Activated T-helper 17 cell treated with anti-CD3 and anti-CD28 coated beads, Interleukin-2, amount 50 U/mL, for 72 hours (primary cell): ENCODE measurements at regions not wholly inside any gene's neighbourhood (a gene's known extent, or its start where the extent isn't known, plus 50 kb on each side); places are given as distances from the start of the nearest gene placed in this dataset.

Experiments
- ATAC-seq: fragments of 150-1000 bp; cut with Tn5 transposase; replicated peaks from 2 replicates; pipeline ENCODE4 v1.10.0; 2021; ENCODE audit warnings: mild to moderate bottlenecking, moderate library complexity
- H3K27ac Mint-ChIP-seq: one replicate; pipeline ENCODE4 v1.8.0; 2022; ENCODE audit warnings: mixed read lengths
- H3K27me3 Mint-ChIP-seq: one replicate; pipeline ENCODE4 v1.8.0; 2022; ENCODE audit warnings: mixed read lengths
- H3K36me3 Mint-ChIP-seq: one replicate; pipeline ENCODE4 v1.8.0; 2022; ENCODE audit warnings: low read depth, mild to moderate bottlenecking, mixed read lengths
- H3K4me1 Mint-ChIP-seq: one replicate; pipeline ENCODE4 v1.8.0; 2022; ENCODE audit warnings: mixed read lengths
- H3K4me3 Mint-ChIP-seq: one replicate; pipeline ENCODE4 v1.8.0; 2022; ENCODE audit warnings: mild to moderate bottlenecking, mixed read lengths
- H3K9me3 Mint-ChIP-seq: one replicate; pipeline ENCODE4 v1.8.0; 2022; ENCODE audit warnings: mixed read lengths

- no peaks in the 10 kb centered on the region for H3K9me3 Mint-ChIP-seq
- H3K27me3 Mint-ChIP-seq = no peaks in the 10 kb centered on the region
- no peaks in the 10 kb centered on the region for H3K4me1 Mint-ChIP-seq
- H3K4me3 Mint-ChIP-seq = no peak overlapping the region
- no peak overlapping the region for H3K27ac Mint-ChIP-seq
- H3K36me3 Mint-ChIP-seq = no peaks in the 10 kb centered on the region
- ATAC-seq = no peak
These were observed 135.6 kb downstream of the TM9SF2 start for GRCh38 chr13:99636728-99637353.

DNA sequence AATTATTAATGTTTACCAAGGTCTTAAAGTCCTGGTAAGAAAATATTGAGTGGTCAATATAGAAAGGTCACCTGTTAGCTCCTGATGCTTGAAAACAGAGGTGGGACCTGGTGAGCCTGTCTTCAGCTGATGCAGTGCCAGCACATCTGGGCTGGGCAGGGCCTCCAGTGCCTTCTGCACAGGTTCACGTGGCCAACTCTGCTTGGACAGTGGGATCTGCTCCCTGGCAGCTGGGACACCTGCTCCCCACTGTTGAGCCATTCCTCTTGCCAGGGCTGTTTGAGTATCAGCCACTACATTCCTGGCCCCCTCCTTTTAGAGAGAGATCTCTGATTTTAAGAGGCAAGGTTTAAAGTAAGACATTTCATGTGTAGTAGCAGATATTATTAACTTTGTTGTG is 135.0 kb downstream of the TM9SF2 start:
- no peaks in the 10 kb centered on the region for H3K36me3 Mint-ChIP-seq
- ATAC-seq = no peak

DNA sequence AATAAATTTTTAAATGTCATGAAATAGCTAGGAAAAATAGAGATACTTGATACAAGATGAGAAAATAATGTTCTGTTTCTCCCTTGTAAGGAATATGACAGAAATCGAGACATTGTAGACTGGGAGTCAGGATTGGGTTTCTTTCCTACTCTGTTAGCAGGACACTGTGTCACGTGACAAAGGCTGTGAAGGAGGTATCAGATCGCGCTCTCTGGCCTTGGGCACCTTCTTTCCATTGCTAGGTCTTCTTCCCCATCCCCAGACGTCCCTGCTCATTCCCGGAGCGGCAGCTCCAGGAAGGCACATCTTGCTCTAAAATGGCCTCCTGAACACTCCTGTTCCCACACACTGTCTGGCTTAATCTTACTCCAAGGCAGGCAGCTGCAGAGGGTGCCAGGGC is 133.4 kb downstream of the TM9SF2 start:
- Mint-ChIP-seq H3K27me3 (no peaks in the 10 kb centered on the region), H3K4me3 (no peak overlapping the region)

More for the DNA sequence above, 135.0 kb downstream of the TM9SF2 start:
- Mint-ChIP-seq H3K9me3 (no peaks in the 10 kb centered on the region), H3K4me1 (no peaks in the 10 kb centered on the region), H3K27ac (no peak overlapping the region), H3K27me3 (no peaks in the 10 kb centered on the region), H3K4me3 (no peak overlapping the region)

DNA sequence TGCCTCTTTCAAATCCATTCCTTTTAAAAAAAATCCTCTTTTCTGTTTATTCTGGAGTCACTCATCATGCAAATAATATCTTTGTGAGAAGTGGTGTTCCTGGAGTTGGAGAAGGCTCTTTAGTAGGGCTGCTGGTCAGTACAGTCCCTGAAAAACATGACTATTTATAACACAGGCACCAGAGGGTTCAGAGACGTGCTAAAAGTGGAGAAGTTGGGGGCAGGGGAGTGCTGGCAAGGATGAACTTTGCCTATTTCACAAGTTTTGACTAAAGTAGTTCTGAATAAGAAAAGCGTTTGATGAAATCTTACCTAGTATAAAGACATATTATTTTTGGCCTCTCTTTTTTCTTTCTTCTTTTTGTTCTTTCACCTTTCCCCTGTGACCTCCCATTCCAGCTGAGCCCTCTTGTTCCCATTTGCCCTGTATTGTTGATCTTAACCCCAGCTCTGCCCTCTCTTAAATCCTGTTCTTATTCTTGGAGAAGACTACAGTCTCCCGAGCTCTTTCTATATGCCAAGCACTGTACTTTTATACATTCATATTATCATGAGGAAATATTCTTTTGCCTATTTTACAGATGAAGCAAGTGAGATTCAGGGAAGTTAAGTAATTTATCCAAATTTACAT is 129.1 kb downstream of the TM9SF2 start:
- peaks cover 9% of the 10 kb centered on the region for H3K4me1 Mint-ChIP-seq
- no peak for ATAC-seq
- no peak overlapping the region for H3K27ac Mint-ChIP-seq
- H3K36me3 Mint-ChIP-seq = no peaks in the 10 kb centered on the region
- no peaks in the 10 kb centered on the region for H3K9me3 Mint-ChIP-seq
- H3K27me3 Mint-ChIP-seq = no peaks in the 10 kb centered on the region
- H3K4me3 Mint-ChIP-seq = no peak overlapping the region

More for the DNA sequence above, 133.4 kb downstream of the TM9SF2 start:
- Mint-ChIP-seq H3K9me3 (no peaks in the 10 kb centered on the region), H3K27ac (no peak overlapping the region), H3K4me1 (no peaks in the 10 kb centered on the region), H3K36me3 (no peaks in the 10 kb centered on the region)
- no peak for ATAC-seq

GRCh38 chr13:99629641-99630040 is 128.4 kb downstream of the TM9SF2 start:
- H3K9me3 Mint-ChIP-seq = no peaks in the 10 kb centered on the region
- peaks cover 9% of the 10 kb centered on the region for H3K4me1 Mint-ChIP-seq
- H3K27me3 Mint-ChIP-seq = no peaks in the 10 kb centered on the region

DNA sequence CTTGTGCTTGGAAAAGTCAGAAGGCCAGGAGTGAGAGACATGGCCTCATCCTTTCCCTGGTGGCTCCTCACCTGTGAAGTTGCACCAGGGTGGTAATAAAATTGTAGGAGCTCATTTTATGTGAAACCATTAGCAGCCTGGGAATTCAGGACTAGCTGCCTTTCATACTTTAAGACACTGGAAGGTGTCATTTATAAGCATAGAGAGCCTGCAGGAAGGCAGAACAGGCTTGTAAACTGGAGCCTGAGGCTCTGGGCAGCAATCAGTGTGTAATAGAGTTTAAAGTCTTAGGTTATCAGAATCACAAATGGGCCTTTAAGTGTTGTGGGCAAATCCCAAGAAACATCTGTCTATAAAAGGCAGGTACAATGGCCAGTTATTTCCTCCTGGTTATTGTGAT is 127.2 kb downstream of the TM9SF2 start:
- H3K36me3 Mint-ChIP-seq = no peaks in the 10 kb centered on the region
- H3K4me1 Mint-ChIP-seq = peaks cover 9% of the 10 kb centered on the region
- ATAC-seq = no peak
- H3K4me3 Mint-ChIP-seq = no peak overlapping the region
- H3K27me3 Mint-ChIP-seq = no peaks in the 10 kb centered on the region
- no peaks in the 10 kb centered on the region for H3K9me3 Mint-ChIP-seq
- H3K27ac Mint-ChIP-seq = no peak overlapping the region

More at GRCh38 chr13:99629641-99630040, 128.4 kb downstream of the TM9SF2 start:
- Mint-ChIP-seq H3K4me3 (no peak overlapping the region), H3K27ac (no peak overlapping the region), H3K36me3 (no peaks in the 10 kb centered on the region)
- ATAC-seq = no peak

GRCh38 chr13:99626461-99627082 is 125.3 kb downstream of the TM9SF2 start:
- ATAC-seq = no peak
- Mint-ChIP-seq H3K4me3 (no peak overlapping the region), H3K9me3 (no peaks in the 10 kb centered on the region), H3K4me1 (peaks cover 9% of the 10 kb centered on the region), H3K36me3 (no peaks in the 10 kb centered on the region), H3K27me3 (no peaks in the 10 kb centered on the region), H3K27ac (peak overlapping the region; percentile 59)

DNA sequence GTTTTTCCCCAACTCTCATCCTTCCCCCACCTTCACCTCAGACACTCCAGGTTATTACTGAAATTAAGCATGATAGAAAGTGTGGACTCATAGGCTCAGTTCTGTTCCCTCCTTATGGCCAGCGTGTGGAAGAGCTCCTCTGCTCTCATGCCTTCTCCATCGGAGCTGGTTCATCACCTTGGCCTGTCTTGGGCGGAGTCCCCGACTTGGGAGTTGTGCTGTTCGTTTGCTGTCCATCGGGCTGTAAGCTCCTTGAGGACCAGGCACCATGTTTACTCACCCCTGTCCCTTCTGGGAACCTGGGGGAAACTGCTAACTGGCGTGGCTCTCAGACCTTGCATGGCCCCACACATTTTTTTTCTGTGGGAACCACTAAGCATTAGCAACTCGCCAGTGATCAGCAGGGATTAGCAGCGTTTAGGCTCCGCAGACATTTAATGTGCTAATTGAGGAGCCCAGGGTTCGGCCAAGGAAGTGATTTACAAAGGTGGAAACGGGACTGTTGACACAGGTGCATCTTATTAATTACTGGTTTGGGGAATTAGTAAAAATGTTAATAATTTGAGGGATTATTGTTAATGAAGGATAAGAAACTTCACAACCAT is 123.8 kb downstream of the TM9SF2 start:
- H3K27ac Mint-ChIP-seq = no peak overlapping the region
- H3K27me3 Mint-ChIP-seq = no peaks in the 10 kb centered on the region
- no peaks in the 10 kb centered on the region for H3K9me3 Mint-ChIP-seq
- no peaks in the 10 kb centered on the region for H3K36me3 Mint-ChIP-seq
- ATAC-seq = no peak
- H3K4me1 Mint-ChIP-seq = peaks cover 9% of the 10 kb centered on the region
- no peak overlapping the region for H3K4me3 Mint-ChIP-seq

DNA sequence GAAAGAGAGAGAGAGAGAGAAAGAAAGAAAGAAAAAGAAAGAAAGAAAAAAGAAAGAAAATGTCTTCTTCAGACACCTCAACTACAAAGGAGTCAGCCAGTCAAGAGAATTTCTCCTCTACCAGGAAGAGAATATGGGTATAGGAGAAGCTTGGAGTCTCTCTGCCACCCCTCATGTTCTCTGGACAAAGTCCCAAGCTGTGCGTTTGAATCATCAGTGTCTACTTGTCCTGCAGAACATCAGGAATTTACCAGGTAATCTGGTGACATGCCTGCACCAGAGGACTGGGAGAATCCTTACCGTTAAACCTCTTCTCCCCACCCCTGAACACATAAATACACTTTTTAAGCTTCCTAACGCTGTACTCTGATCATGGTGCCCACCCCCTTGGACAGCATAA is 119.5 kb downstream of the TM9SF2 start:
- H3K4me1 Mint-ChIP-seq = peaks cover 6% of the 10 kb centered on the region
- no peak for ATAC-seq
- H3K27ac Mint-ChIP-seq = no peak overlapping the region
- no peaks in the 10 kb centered on the region for H3K36me3 Mint-ChIP-seq
- no peak overlapping the region for H3K4me3 Mint-ChIP-seq
- no peaks in the 10 kb centered on the region for H3K27me3 Mint-ChIP-seq
- H3K9me3 Mint-ChIP-seq = no peaks in the 10 kb centered on the region

- Mint-ChIP-seq H3K36me3 (no peaks in the 10 kb centered on the region), H3K4me1 (peaks cover 6% of the 10 kb centered on the region), H3K9me3 (no peaks in the 10 kb centered on the region), H3K27ac (no peak overlapping the region), H3K27me3 (no peaks in the 10 kb centered on the region), H3K4me3 (no peak overlapping the region)
- no peak for ATAC-seq
These were observed 117.9 kb downstream of the TM9SF2 start for GRCh38 chr13:99619207-99619606.

DNA sequence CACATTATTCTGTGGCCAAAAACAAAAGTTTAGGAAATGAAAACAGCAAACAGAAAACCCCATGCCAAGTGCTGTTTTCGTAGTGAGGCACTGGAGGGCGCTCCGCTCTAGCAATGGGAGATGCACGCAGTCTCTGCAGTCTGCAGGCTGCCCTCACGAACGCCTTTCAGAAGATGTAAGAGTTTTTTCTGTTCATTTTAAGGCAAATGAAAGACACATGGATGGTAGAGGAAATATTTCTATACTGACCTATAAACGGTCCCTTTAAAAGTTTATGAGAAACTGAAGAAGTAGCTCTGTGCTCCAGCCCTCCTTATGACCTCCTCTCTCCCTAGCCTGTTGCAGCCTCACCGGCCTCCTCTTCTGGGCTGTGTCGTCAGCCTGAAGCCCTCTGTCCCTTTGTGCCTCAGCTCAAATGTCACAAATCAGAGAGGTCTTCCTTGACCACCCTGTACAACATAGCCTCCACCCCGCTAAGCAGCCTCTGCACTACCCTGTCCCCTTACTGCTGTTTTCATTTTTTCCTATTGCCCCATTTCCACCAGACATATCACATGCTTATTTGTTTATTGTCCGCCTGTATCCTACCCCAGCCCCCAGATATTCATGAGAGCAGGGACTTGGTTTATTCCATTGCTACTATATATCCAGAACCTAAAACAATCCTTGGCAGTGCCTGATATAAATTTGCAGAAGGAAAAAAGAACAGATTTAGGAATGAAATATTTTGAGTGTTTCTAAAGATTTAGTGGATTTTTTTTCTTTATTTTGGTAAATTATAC is 116.4 kb downstream of the TM9SF2 start:
- Mint-ChIP-seq H3K27ac (no peak overlapping the region), H3K36me3 (no peaks in the 10 kb centered on the region), H3K9me3 (no peaks in the 10 kb centered on the region), H3K4me3 (no peak overlapping the region), H3K4me1 (peaks cover 15% of the 10 kb centered on the region), H3K27me3 (no peaks in the 10 kb centered on the region)
- no peak for ATAC-seq

DNA sequence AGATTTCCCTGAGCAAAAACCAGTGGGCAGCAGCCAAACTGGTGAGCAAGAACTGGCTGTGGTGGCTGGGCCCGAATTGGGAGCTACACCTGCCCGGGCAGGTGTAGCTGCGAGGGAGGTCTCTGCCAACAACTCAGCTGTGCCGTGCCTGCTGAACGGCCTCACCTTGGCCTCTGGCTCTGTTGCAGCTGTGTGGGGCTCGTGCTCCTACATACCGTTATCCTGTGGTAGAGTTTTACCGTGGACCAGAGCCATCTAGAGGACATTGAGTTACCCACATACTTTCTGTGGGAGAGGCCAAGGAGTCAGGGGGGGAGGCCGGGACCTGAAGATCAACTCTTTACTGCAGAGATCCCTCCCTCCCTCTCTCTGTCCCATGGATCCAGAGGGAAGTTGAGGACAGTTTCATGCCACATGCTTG is 113.2 kb downstream of the TM9SF2 start:
- ATAC-seq = peak; percentile 64
- H3K27ac Mint-ChIP-seq = no peak overlapping the region
- H3K4me3 Mint-ChIP-seq = no peak overlapping the region
- H3K27me3 Mint-ChIP-seq = no peaks in the 10 kb centered on the region
- H3K36me3 Mint-ChIP-seq = no peaks in the 10 kb centered on the region
- peaks cover 20% of the 10 kb centered on the region for H3K4me1 Mint-ChIP-seq
- no peaks in the 10 kb centered on the region for H3K9me3 Mint-ChIP-seq
